ENCODE measurements at regions not wholly inside any gene's neighbourhood (a gene's known extent, or its start where the extent isn't known, plus 50 kb on each side); places are given as distances from the start of the nearest gene placed in this dataset.
"Not testable (repeated sequence)": the region's sequence is repeated elsewhere in the genome, so short reads cannot be mapped to it uniquely, and the experiment has no call there.

DNA sequence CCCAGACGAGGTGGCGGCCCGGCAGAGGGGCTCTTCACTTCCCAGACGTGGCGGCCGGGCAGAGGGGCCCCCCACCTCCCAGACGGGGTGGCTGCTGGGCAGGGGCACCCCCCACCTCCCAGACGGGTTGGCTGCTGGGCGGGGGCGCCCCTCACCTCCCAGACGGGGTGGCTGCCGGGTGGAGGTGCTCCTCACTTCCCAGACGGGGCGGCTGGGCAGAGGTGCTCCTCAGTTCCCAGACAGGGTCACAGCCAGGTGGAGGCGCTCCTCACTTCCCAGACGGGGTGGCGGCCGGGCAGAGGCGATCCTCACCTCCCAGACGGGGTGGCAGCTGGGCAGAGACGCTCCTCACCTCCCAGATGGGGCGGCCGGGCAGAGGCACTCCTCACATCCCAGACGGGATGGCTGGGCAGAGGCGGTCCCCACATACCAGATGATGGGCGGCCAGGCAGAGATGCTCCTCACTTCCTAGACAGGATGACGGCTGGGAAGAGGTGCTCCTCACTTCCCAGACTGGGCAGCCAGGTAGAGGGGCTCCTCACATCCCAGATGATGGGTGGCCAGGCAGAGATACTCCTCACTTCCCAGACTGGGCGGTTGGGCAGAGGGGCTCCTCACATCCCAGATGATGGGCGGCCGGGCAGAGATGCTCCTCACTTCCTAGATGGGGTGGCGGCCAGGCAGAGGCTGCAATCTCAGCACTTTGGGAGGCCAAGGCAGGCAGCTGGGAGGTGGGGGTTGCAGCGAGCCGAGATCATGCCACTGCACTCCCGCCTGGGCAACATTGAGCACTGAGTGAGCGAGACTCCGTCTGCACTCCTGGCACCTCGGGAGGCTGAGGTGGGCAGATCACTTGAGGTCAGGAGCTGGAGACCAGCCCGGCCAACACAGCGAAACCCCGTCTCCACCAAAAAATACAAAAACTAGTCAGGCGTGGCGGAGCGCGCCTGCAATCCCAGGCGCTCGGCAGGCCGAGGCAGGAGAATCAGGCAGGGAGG, 391.6 kb upstream of the CYLC2 start:
- not testable (repeated sequence) for H3K4me1 ChIP-seq (ENCODE audit: control insufficient read depth, insufficient read depth, low read length); H3K36me3 ChIP-seq (ENCODE audit: control insufficient read depth, insufficient read depth, low read length); H3K4me3 ChIP-seq (ENCODE audit: low read depth, low read length); H3K9ac ChIP-seq (ENCODE audit: low read length); H3K27me3 ChIP-seq (ENCODE audit: control insufficient read depth, insufficient read depth, low read length); H3K27ac ChIP-seq (ENCODE audit: low read depth, low read length)
- H3K9me3 ChIP-seq (ENCODE audit: control insufficient read depth, insufficient read depth, low read depth, low read length), result peaks cover 32% of the 10 kb centered on the region

- Histone ChIP-seq H3K4me3 (ENCODE audit: low read depth, low read length) (no peak overlapping the region), H3K9ac (ENCODE audit: low read length) (no peak overlapping the region), H3K27me3 (ENCODE audit: control insufficient read depth, insufficient read depth, low read length) (no peaks in the 10 kb centered on the region), H3K27ac (ENCODE audit: low read depth, low read length) (no peak overlapping the region), H3K36me3 (ENCODE audit: control insufficient read depth, insufficient read depth, low read length) (no peaks in the 10 kb centered on the region), H3K9me3 (ENCODE audit: control insufficient read depth, insufficient read depth, low read depth, low read length) (peaks cover 5% of the 10 kb centered on the region; the same call in 1 of the 2 replicates), H3K4me1 (ENCODE audit: control insufficient read depth, insufficient read depth, low read length) (no peaks in the 10 kb centered on the region)
Observed at GRCh38 chr9:102594241-102594640, 400.9 kb upstream of the CYLC2 start.

DNA sequence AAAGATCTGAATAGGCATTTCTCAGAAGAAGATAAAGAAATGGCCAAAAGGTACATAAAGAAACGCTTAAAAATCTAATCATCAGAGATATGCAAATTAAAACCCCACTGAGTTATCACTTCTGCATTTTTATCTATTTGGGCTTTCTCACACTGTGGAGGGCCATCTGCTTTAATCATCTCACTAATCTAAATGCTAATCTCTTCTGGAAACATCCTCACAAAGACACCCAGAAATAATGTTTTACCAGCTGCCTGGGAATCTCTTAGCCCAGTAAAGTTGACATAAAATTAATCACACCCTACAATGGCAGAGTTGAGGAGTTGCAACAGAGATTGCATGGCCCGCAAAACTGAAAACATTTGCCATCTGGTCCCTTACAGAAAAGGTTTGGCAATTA, 407.9 kb upstream of the CYLC2 start:
- no peak overlapping the region for H3K4me3 ChIP-seq (ENCODE audit: low read depth, low read length)
- H3K4me1 ChIP-seq (ENCODE audit: control insufficient read depth, insufficient read depth, low read length), result no peaks in the 10 kb centered on the region
- H3K27ac ChIP-seq (ENCODE audit: low read depth, low read length), result no peak overlapping the region
- no peaks in the 10 kb centered on the region for H3K36me3 ChIP-seq (ENCODE audit: control insufficient read depth, insufficient read depth, low read length)
- peak overlapping the region; percentile 19 for H3K9ac ChIP-seq (ENCODE audit: low read length)
- H3K9me3 ChIP-seq (ENCODE audit: control insufficient read depth, insufficient read depth, low read depth, low read length), result no peaks in the 10 kb centered on the region
- H3K27me3 ChIP-seq (ENCODE audit: control insufficient read depth, insufficient read depth, low read length), result no peaks in the 10 kb centered on the region

GRCh38 chr9:102569436-102569835, 425.7 kb upstream of the CYLC2 start:
- Histone ChIP-seq H3K4me1 (ENCODE audit: control insufficient read depth, insufficient read depth, low read length) (no peaks in the 10 kb centered on the region), H3K9me3 (ENCODE audit: control insufficient read depth, insufficient read depth, low read depth, low read length) (no peaks in the 10 kb centered on the region), H3K9ac (ENCODE audit: low read length) (no peak overlapping the region), H3K36me3 (ENCODE audit: control insufficient read depth, insufficient read depth, low read length) (no peaks in the 10 kb centered on the region), H3K4me3 (ENCODE audit: low read depth, low read length) (no peak overlapping the region), H3K27ac (ENCODE audit: low read depth, low read length) (no peak overlapping the region), H3K27me3 (ENCODE audit: control insufficient read depth, insufficient read depth, low read length) (no peaks in the 10 kb centered on the region)

DNA sequence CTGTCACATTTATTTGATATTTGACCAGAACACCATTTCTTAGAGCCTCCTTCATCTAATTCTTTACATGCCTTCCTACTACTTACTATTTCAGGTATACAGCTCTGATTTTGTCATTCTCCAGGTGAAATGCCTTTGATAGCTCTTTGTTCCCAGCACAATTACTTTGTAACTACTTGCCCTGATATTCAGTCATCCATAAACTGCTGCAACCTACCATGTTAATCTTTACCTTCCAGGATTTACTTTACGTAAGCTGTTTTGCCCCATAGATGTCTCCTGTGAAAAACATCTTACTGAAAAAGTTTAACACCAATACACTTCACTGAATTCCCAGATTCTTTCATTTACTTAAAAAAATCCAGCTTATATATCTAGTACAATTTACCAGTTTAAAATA, 443.8 kb upstream of the CYLC2 start:
- Histone ChIP-seq H3K9ac (ENCODE audit: low read length) (no peak overlapping the region), H3K9me3 (ENCODE audit: control insufficient read depth, insufficient read depth, low read depth, low read length) (peaks cover 19% of the 10 kb centered on the region), H3K27ac (ENCODE audit: low read depth, low read length) (no peak overlapping the region), H3K4me1 (ENCODE audit: control insufficient read depth, insufficient read depth, low read length) (no peaks in the 10 kb centered on the region), H3K4me3 (ENCODE audit: low read depth, low read length) (no peak overlapping the region), H3K36me3 (ENCODE audit: control insufficient read depth, insufficient read depth, low read length) (no peaks in the 10 kb centered on the region), H3K27me3 (ENCODE audit: control insufficient read depth, insufficient read depth, low read length) (no peaks in the 10 kb centered on the region)

DNA sequence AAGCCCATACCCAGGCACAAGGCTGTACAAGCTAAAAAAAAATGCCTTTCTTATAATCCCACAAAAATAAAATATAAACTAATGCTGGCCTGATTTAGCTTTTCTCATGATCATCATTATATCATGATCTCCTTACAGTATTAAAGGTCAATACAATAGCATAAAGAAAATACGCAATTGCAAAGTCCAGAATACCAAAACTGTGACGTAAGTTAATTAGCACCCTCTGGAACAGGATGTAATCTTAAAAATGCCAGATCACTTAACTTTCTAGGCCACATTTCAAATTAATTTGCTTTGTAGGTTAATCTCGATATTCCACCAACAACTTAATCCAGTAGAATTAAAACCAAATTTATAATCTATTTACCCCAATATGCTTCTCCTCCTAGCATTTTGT, 444.2 kb upstream of the CYLC2 start:
- no peaks in the 10 kb centered on the region for H3K36me3 ChIP-seq (ENCODE audit: control insufficient read depth, insufficient read depth, low read length)
- H3K9ac ChIP-seq (ENCODE audit: low read length), result no peak overlapping the region
- no peaks in the 10 kb centered on the region for H3K27me3 ChIP-seq (ENCODE audit: control insufficient read depth, insufficient read depth, low read length)
- H3K27ac ChIP-seq (ENCODE audit: low read depth, low read length), result no peak overlapping the region
- H3K4me3 ChIP-seq (ENCODE audit: low read depth, low read length), result no peak overlapping the region
- H3K9me3 ChIP-seq (ENCODE audit: control insufficient read depth, insufficient read depth, low read depth, low read length), result peaks cover 19% of the 10 kb centered on the region
- no peaks in the 10 kb centered on the region for H3K4me1 ChIP-seq (ENCODE audit: control insufficient read depth, insufficient read depth, low read length)

GRCh38 chr9:102550266-102550665, 444.9 kb upstream of the CYLC2 start:
- Histone ChIP-seq H3K9ac (ENCODE audit: low read length) (no peak overlapping the region), H3K27ac (ENCODE audit: low read depth, low read length) (no peak overlapping the region), H3K27me3 (ENCODE audit: control insufficient read depth, insufficient read depth, low read length) (no peaks in the 10 kb centered on the region), H3K36me3 (ENCODE audit: control insufficient read depth, insufficient read depth, low read length) (no peaks in the 10 kb centered on the region), H3K9me3 (ENCODE audit: control insufficient read depth, insufficient read depth, low read depth, low read length) (peaks cover 19% of the 10 kb centered on the region), H3K4me1 (ENCODE audit: control insufficient read depth, insufficient read depth, low read length) (no peaks in the 10 kb centered on the region), H3K4me3 (ENCODE audit: low read depth, low read length) (no peak overlapping the region)

DNA sequence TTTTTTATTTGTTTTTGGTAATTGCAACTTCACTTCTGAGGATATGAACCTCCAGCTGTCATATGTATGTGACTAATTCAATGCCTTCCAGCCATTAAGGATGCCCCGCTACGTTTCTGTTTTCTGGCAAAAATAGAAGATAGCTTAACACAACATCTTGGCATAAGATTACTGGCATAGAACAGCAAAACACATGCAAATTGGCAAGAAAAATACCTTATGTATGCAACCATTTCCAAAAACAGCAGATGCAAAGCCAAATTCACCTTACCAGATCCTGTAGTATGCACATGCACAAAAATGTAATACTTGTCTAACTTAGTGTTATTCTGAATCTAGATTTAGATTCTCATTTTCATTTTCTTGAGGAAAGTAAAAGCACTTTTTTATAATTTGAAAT, 461.1 kb upstream of the CYLC2 start:
- Histone ChIP-seq H3K27me3 (ENCODE audit: control insufficient read depth, insufficient read depth, low read length) (no peaks in the 10 kb centered on the region), H3K36me3 (ENCODE audit: control insufficient read depth, insufficient read depth, low read length) (no peaks in the 10 kb centered on the region), H3K4me1 (ENCODE audit: control insufficient read depth, insufficient read depth, low read length) (no peaks in the 10 kb centered on the region), H3K4me3 (ENCODE audit: low read depth, low read length) (no peak overlapping the region), H3K9ac (ENCODE audit: low read length) (no peak overlapping the region), H3K27ac (ENCODE audit: low read depth, low read length) (no peak overlapping the region), H3K9me3 (ENCODE audit: control insufficient read depth, insufficient read depth, low read depth, low read length) (0 out of 2 replicates have a peak, but pooled peaks cover 2% of the 10 kb centered on the region)

GRCh38 chr9:102521097-102521755, 473.9 kb upstream of the CYLC2 start:
- Histone ChIP-seq H3K9ac (ENCODE audit: low read length) (no peak overlapping the region), H3K9me3 (ENCODE audit: control insufficient read depth, insufficient read depth, low read depth, low read length) (no peaks in the 10 kb centered on the region), H3K36me3 (ENCODE audit: control insufficient read depth, insufficient read depth, low read length) (no peaks in the 10 kb centered on the region), H3K4me1 (ENCODE audit: control insufficient read depth, insufficient read depth, low read length) (no peaks in the 10 kb centered on the region), H3K27me3 (ENCODE audit: control insufficient read depth, insufficient read depth, low read length) (no peaks in the 10 kb centered on the region), H3K4me3 (ENCODE audit: low read depth, low read length) (no peak overlapping the region), H3K27ac (ENCODE audit: low read depth, low read length) (no peak overlapping the region)

DNA sequence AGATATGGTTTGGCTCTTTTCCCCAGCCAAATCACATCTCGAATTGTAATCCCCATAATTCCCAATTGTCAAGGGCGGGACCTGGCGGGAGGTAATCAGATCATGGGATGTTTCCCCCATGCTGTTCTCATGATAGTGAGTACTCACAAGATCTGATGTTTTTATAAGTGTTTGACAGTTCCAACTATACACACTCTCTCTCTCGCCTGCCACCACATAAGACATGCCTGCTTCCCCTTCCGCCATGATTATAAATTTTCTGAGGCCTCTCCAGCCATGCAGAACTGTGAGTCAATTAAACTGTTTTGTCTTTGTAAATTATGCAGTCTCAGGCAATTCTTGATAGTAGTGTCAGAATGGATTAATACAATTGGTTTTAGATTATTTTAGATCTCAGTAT, 475.7 kb upstream of the CYLC2 start:
- no peaks in the 10 kb centered on the region for H3K9me3 ChIP-seq (ENCODE audit: control insufficient read depth, insufficient read depth, low read depth, low read length)
- no peak overlapping the region for H3K9ac ChIP-seq (ENCODE audit: low read length)
- no peaks in the 10 kb centered on the region for H3K27me3 ChIP-seq (ENCODE audit: control insufficient read depth, insufficient read depth, low read length)
- no peaks in the 10 kb centered on the region for H3K36me3 ChIP-seq (ENCODE audit: control insufficient read depth, insufficient read depth, low read length)
- H3K4me1 ChIP-seq (ENCODE audit: control insufficient read depth, insufficient read depth, low read length), result no peaks in the 10 kb centered on the region
- H3K4me3 ChIP-seq (ENCODE audit: low read depth, low read length), result no peak overlapping the region
- no peak overlapping the region for H3K27ac ChIP-seq (ENCODE audit: low read depth, low read length)

- no peak overlapping the region for H3K27ac ChIP-seq (ENCODE audit: low read depth, low read length)
- H3K9me3 ChIP-seq (ENCODE audit: control insufficient read depth, insufficient read depth, low read depth, low read length), result no peaks in the 10 kb centered on the region
- H3K9ac ChIP-seq (ENCODE audit: low read length), result no peak overlapping the region
- H3K4me3 ChIP-seq (ENCODE audit: low read depth, low read length), result no peak overlapping the region
- H3K36me3 ChIP-seq (ENCODE audit: control insufficient read depth, insufficient read depth, low read length), result no peaks in the 10 kb centered on the region
- H3K27me3 ChIP-seq (ENCODE audit: control insufficient read depth, insufficient read depth, low read length), result no peaks in the 10 kb centered on the region
- no peaks in the 10 kb centered on the region for H3K4me1 ChIP-seq (ENCODE audit: control insufficient read depth, insufficient read depth, low read length)
Observed at GRCh38 chr9:102518324-102518723, 476.8 kb upstream of the CYLC2 start.
